SIG-M5 (cell line): ENCODE measurements at regions not wholly inside any gene's neighbourhood (a gene's known extent, or its start where the extent isn't known, plus 50 kb on each side); places are given as distances from the start of the nearest gene placed in this dataset.

Experiments
- DNase-seq: peaks from one replicate; lab custom pipeline; 2025; lab: John Stamatoyannopoulos, UW

GRCh38 chr2:66721776-66722175 lies 286.9 kb downstream of the MEIS1 start:
- DNase-seq: no peak

GRCh38 chr2:66724241-66724640 lies 289.3 kb downstream of the MEIS1 start:
- no peak for DNase-seq

GRCh38 chr2:66729416-66730330 lies 294.7 kb downstream of the MEIS1 start:
- DNase-seq: no peak

GRCh38 chr2:66730441-66730840 lies 295.5 kb downstream of the MEIS1 start:
- DNase-seq: no peak

GRCh38 chr2:66733364-66733999 lies 298.6 kb downstream of the MEIS1 start:
- no peak for DNase-seq

GRCh38 chr2:66748939-66749338 lies 314.0 kb downstream of the MEIS1 start:
- DNase-seq: peak; percentile 8

GRCh38 chr2:66749566-66749965 lies 314.6 kb downstream of the MEIS1 start:
- DNase-seq: no peak

GRCh38 chr2:66753257-66753656 lies 318.3 kb downstream of the MEIS1 start:
- DNase-seq: no peak

GRCh38 chr2:66753660-66754059 lies 318.7 kb downstream of the MEIS1 start:
- DNase-seq: no peak

GRCh38 chr2:66755974-66756373 lies 321.0 kb downstream of the MEIS1 start:
- DNase-seq: no peak

- DNase-seq: no peak
These were observed 326.9 kb downstream of the MEIS1 start for GRCh38 chr2:66761826-66762225.

- DNase-seq: no peak
These were observed 327.8 kb downstream of the MEIS1 start for GRCh38 chr2:66762761-66763160.

- DNase-seq: no peak
These were observed 331.7 kb downstream of the MEIS1 start for GRCh38 chr2:66766582-66766981.

GRCh38 chr2:66771359-66771976 lies 336.5 kb downstream of the MEIS1 start:
- DNase-seq: no peak

- DNase-seq: no peak
These were observed 337.7 kb downstream of the MEIS1 start for GRCh38 chr2:66772618-66773017.

- no peak for DNase-seq
These were observed 341.0 kb downstream of the MEIS1 start for GRCh38 chr2:66775730-66776422.

- no peak for DNase-seq
These were observed 346.9 kb downstream of the MEIS1 start for GRCh38 chr2:66781804-66782203.

GRCh38 chr2:66782780-66783361 lies 347.9 kb downstream of the MEIS1 start:
- DNase-seq: no peak

- DNase-seq: no peak
These were observed 354.8 kb downstream of the MEIS1 start for GRCh38 chr2:66789741-66790140.

- DNase-seq: no peak
These were observed 355.8 kb downstream of the MEIS1 start for GRCh38 chr2:66790651-66791181.

- DNase-seq: no peak
These were observed 359.1 kb downstream of the MEIS1 start for GRCh38 chr2:66794070-66794469.

- DNase-seq: no peak
These were observed 359.6 kb downstream of the MEIS1 start for GRCh38 chr2:66794551-66794950.
